HepG2 (cell line): ENCODE measurements at regions not wholly inside any gene's neighbourhood (a gene's known extent, or its start where the extent isn't known, plus 50 kb on each side); places are given as distances from the start of the nearest gene placed in this dataset.

ENCODE experiments used
- CREB1 ChIP-seq, 2 experiments: fragments of 450-650 bp in 1 of 2; IDR thresholded peaks; 2 replicates each; pipeline ENCODE4 v1.6.1; 2016 to 2017; ENCODE audit warnings: control low read depth in 1 of 2, mild to moderate bottlenecking in 1 of 2, missing compliant biosample characterization in 1 of 2, missing genetic modification characterization in 1 of 2
- FOSL1 ChIP-seq: sonication (generic); formaldehyde crosslinking; IDR thresholded peaks from 2 replicates; pipeline ENCODE4 v1.9.0; 2021; ENCODE audit warnings: missing genetic modification reagents, borderline replicate concordance
- FOXK2 ChIP-seq: fragments of 450-650 bp; IDR thresholded peaks from 2 replicates; pipeline ENCODE4 v1.6.1; 2016
- KDM4B ChIP-seq: sonication (generic); formaldehyde crosslinking; IDR thresholded peaks from 2 replicates; pipeline ENCODE4 v1.4.0; 2020; ENCODE audit warnings: missing genetic modification reagents
- RNF2 ChIP-seq: fragments of 450-650 bp; conservative IDR thresholded peaks from 2 replicates; pipeline ENCODE4 v1.6.1; 2016; ENCODE audit warnings: low read depth
- TAF1 ChIP-seq: sonication (generic); formaldehyde crosslinking; IDR thresholded peaks from 2 replicates; pipeline ENCODE4 v1.4.0; 2020; ENCODE audit warnings: missing genetic modification reagents
- ZNF354B ChIP-seq: sonication (generic); formaldehyde crosslinking; IDR thresholded peaks from 2 replicates; pipeline ENCODE4 v1.8.0; 2022; ENCODE audit warnings: mild to moderate bottlenecking, missing genetic modification reagents
- ZNF75D ChIP-seq: sonication (generic); formaldehyde crosslinking; IDR thresholded peaks from 2 replicates; pipeline ENCODE4 v1.8.1; 2023; ENCODE audit warnings: missing genetic modification reagents, mild to moderate bottlenecking, borderline replicate concordance

GRCh38 chr16:80887062-80887461 is 82.7 kb upstream of the CDYL2 start:
- TF ChIP-seq TAF1 (CRISPR knock-in tag) (no peak), KDM4B (no peak), ZNF354B (CRISPR knock-in tag) (no peak), CREB1 (IDR thresholded peaks at IDR 0.05) (no peak), CREB1 (CRISPR knock-in tag; IDR thresholded peaks at IDR 0.05) (no peak), FOSL1 (CRISPR knock-in tag) (no peak), RNF2 (no peak), ZNF75D (CRISPR knock-in tag) (no peak), FOXK2 (no peak)
